OCI-LY7 (cell line): ENCODE measurements at regions not wholly inside any gene's neighbourhood (a gene's known extent, or its start where the extent isn't known, plus 50 kb on each side); places are given as distances from the start of the nearest gene placed in this dataset.
A peak's percentile ranks its signal among the peaks of the same experiment; 100 is the strongest.
"Not testable (repeated sequence)": the region's sequence is repeated elsewhere in the genome, so short reads cannot be mapped to it uniquely, and the experiment has no call there.

Experiments used
- BruUV-seq: library from RNA; stranded (reverse); fragments of 400-500 nt; replicated peaks from 2 replicates; lab custom pipeline; 2021; lab: Mats Ljungman, UMichigan
- CTCF ChIA-PET: fragments of 300-600 bp; sonication (Branson Sonifier 250); formaldehyde crosslinking; loops from one replicate; lab custom pipeline; 2022; ENCODE audit warnings: antibody characterized with exemption; ENCODE audit not compliant: unreplicated experiment; lab: Charles Lee
- POLR2A ChIA-PET: fragments of 300-600 bp; sonication (Branson Sonifier 250); formaldehyde crosslinking; loops from one replicate; lab custom pipeline; 2022; ENCODE audit warnings: antibody characterized with exemption; lab: Charles Lee
- DNase-seq: peaks from one replicate; pipeline ENCODE4 v3.0.0-alpha.2; 2015; ENCODE audit warnings: low spot score
- H2AFZ ChIP-seq: fragments of 200-600 bp; sonication (generic), shearing (Covaris generic); 2 replicates; pipeline ENCODE4 v1.6.1; 2014; ENCODE audit warnings: mild to moderate bottlenecking, antibody characterized with exemption, low read length, moderate library complexity
- H3K27ac ChIP-seq: fragments of 200-600 bp; sonication (generic); 2 replicates; pipeline ENCODE4 v1.5.1; 2014; ENCODE audit warnings: mixed run types, low read depth, mild to moderate bottlenecking, moderate library complexity, low read length, inconsistent platforms; ENCODE audit not compliant: poor library complexity, severe bottlenecking
- H3K36me3 ChIP-seq: fragments of 200-600 bp; sonication (generic); 2 replicates; pipeline ENCODE4 v1.6.1; 2014; ENCODE audit warnings: mild to moderate bottlenecking, antibody characterized with exemption, low read length, moderate library complexity, mixed read lengths; ENCODE audit not compliant: insufficient read depth
- H3K4me1 ChIP-seq: fragments of 200-600 bp; sonication (generic); 2 replicates; pipeline ENCODE4 v1.5.1; 2014; ENCODE audit warnings: mild to moderate bottlenecking, low read length; ENCODE audit not compliant: insufficient read depth, poor library complexity, severe bottlenecking
- H3K4me2 ChIP-seq: fragments of 200-600 bp; sonication (generic); 2 replicates; pipeline ENCODE4 v1.6.1; 2014; ENCODE audit warnings: mild to moderate bottlenecking, low read length
- H3K4me3 ChIP-seq: fragments of 200-600 bp; sonication (generic); 2 replicates; pipeline ENCODE4 v1.5.1; 2014; ENCODE audit warnings: mild to moderate bottlenecking, low read depth, low read length; ENCODE audit not compliant: poor library complexity, severe bottlenecking
- H3K79me2 ChIP-seq: fragments of 200-600 bp; sonication (generic); 2 replicates; pipeline ENCODE4 v1.6.1; 2016; ENCODE audit warnings: low read depth, mild to moderate bottlenecking, low read length, moderate library complexity, mixed read lengths; ENCODE audit not compliant: insufficient read depth
- H3K9me2 ChIP-seq: fragments of 200-600 bp; sonication (generic); 2 replicates; pipeline ENCODE4 v1.6.1; 2016; ENCODE audit warnings: mild to moderate bottlenecking, low read length, mixed read lengths; ENCODE audit not compliant: insufficient read depth
- H3K9me3 ChIP-seq: fragments of 200-600 bp; sonication (generic); 2 replicates; pipeline ENCODE4 v1.6.1; 2014; ENCODE audit warnings: mild to moderate bottlenecking, mixed run types, low read length, mixed read lengths
- H4K20me1 ChIP-seq: fragments of 200-600 bp; sonication (generic); 2 replicates; pipeline ENCODE4 v1.6.1; 2014; ENCODE audit warnings: mild to moderate bottlenecking, antibody characterized with exemption, low read length, moderate library complexity, mixed read lengths; ENCODE audit not compliant: insufficient read depth
- EZH2phosphoT487 ChIP-seq: fragments of 200-600 bp; sonication (generic); IDR thresholded peaks from 2 replicates; pipeline ENCODE4 v1.6.1; 2018; ENCODE audit warnings: low read depth, borderline replicate concordance, mild to moderate bottlenecking, mixed run types, antibody characterized with exemption, low read length, moderate library complexity, mixed read lengths
- intact Hi-C: fragments of 100-400 bp; cut with micrococcal nuclease; formaldehyde crosslinking; loops from one replicate; pipeline ENCODE4 v1.10.0; 2022; ENCODE audit not compliant: unreplicated experiment
- TF ChIP-seq, protein P1 (sequence below): fragments of 200-600 bp; sonication (generic); conservative IDR thresholded peaks from 2 replicates; pipeline ENCODE4 v1.5.1; 2014; ENCODE audit warnings: mild to moderate bottlenecking, antibody characterized with exemption, low read length, moderate library complexity, mixed read lengths

- Histone ChIP-seq H3K4me2 (no peak overlapping the region), H3K36me3 (no peaks in the 10 kb centered on the region), H3K27ac (no peak overlapping the region), H3K9me2 (no peaks in the 10 kb centered on the region; the same call in 1 of the 2 replicates), H3K4me3 (no peak overlapping the region), H3K4me1 (no peaks in the 10 kb centered on the region), H4K20me1 (no peaks in the 10 kb centered on the region), H2AFZ (no peak overlapping the region), H3K9me3 (no peaks in the 10 kb centered on the region), H3K79me2 (no peaks in the 10 kb centered on the region)
- CTCF ChIA-PET, result no interaction called here
- BruUV-seq, result no TSS peak
- peak; percentile 12 for DNase-seq
- POLR2A ChIA-PET, result no interaction called here
- TF ChIP-seq EZH2phosphoT487, result no peak
- TF ChIP-seq, protein P1, sequence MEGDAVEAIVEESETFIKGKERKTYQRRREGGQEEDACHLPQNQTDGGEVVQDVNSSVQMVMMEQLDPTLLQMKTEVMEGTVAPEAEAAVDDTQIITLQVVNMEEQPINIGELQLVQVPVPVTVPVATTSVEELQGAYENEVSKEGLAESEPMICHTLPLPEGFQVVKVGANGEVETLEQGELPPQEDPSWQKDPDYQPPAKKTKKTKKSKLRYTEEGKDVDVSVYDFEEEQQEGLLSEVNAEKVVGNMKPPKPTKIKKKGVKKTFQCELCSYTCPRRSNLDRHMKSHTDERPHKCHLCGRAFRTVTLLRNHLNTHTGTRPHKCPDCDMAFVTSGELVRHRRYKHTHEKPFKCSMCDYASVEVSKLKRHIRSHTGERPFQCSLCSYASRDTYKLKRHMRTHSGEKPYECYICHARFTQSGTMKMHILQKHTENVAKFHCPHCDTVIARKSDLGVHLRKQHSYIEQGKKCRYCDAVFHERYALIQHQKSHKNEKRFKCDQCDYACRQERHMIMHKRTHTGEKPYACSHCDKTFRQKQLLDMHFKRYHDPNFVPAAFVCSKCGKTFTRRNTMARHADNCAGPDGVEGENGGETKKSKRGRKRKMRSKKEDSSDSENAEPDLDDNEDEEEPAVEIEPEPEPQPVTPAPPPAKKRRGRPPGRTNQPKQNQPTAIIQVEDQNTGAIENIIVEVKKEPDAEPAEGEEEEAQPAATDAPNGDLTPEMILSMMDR, result peak; percentile 64
- intact Hi-C loops, result no loop called here
Measured at GRCh38 chr3:145698749-145699148, 462.2 kb downstream of the PLOD2 start.

DNA sequence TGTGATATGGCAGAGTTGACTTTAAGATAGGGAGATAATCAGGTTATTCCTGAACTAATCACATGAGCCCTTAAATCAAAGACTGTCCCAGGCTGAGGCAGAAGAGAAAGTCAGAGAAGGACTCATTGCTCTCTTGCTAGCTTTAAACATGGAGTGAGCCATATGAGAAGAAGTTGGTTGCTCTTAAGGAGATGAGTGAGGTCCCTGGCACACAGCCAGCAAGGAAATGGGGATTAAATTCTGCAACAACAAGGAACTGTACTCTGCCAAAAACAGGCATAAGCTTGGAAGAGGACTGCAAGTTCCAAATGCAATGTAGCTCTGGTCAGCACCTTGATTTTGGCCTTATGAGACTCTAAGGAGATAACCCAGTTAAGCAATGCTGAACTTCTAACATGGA is 457.0 kb downstream of the PLOD2 start:
- Histone ChIP-seq H2AFZ (no peak overlapping the region), H3K9me3 (no peaks in the 10 kb centered on the region), H3K4me1 (no peaks in the 10 kb centered on the region), H4K20me1 (no peaks in the 10 kb centered on the region), H3K27ac (no peak overlapping the region), H3K79me2 (no peaks in the 10 kb centered on the region), H3K9me2 (no peaks in the 10 kb centered on the region), H3K36me3 (no peaks in the 10 kb centered on the region), H3K4me3 (no peak overlapping the region), H3K4me2 (no peak overlapping the region)
- CTCF ChIA-PET, result no interaction called here
- no TSS peak for BruUV-seq
- POLR2A ChIA-PET, result interaction anchor here (0.6 kb wide), 1 partner anchor 9 kb away, joined by 3 read pairs; no protein-coding TSS in a partner anchor
- TF ChIP-seq EZH2phosphoT487, result no peak
- TF ChIP-seq, protein P1, result no peak
- DNase-seq, result no peak
- intact Hi-C loops, result no loop called here

DNA sequence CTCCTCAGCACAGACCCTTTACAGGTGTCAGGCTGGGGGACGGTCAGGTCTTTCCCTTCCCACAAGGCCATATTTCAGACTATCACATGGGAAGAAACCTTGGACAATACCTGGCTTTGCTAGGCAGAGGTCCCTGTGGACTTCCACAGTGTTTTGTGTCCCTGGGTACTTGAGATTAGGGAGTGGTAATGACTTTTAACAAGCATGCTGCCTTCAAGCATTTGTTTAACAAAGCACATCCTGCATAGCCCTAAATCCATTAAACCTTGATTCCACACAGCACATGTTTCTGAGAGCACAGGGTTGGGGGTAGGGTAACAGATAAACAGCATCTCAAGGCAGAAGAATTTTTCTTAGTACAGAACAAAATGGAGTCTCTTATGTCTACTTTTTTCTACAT is 451.2 kb downstream of the PLOD2 start:
- H2AFZ ChIP-seq, H3K9me3 ChIP-seq, DNase-seq, BruUV-seq, H4K20me1 ChIP-seq, H3K4me1 ChIP-seq, H3K27ac ChIP-seq, H3K4me3 ChIP-seq, H3K4me2 ChIP-seq, CTCF ChIA-PET, intact Hi-C loops, H3K9me2 ChIP-seq, H3K36me3 ChIP-seq, H3K79me2 ChIP-seq, POLR2A ChIA-PET: not testable (repeated sequence)
